GM18861 (cell line): ENCODE measurements at regions not wholly inside any gene's neighbourhood (a gene's known extent, or its start where the extent isn't known, plus 50 kb on each side); places are given as distances from the start of the nearest gene placed in this dataset.
"Not testable (repeated sequence)": the region's sequence is repeated elsewhere in the genome, so short reads cannot be mapped to it uniquely, and the experiment has no call there.

Experiments used
- ATAC-seq: cut with Tn5 transposase; IDR thresholded peaks from one replicate; pipeline ENCODE4 v1.9.1; 2021; ENCODE audit not compliant: unreplicated experiment

GRCh38 chr14:85892251-85892650 lies 362.3 kb downstream of the FLRT2 start:
- ATAC-seq: no peak

GRCh38 chr14:85883966-85884365 lies 354.0 kb downstream of the FLRT2 start:
- ATAC-seq: no peak

DNA sequence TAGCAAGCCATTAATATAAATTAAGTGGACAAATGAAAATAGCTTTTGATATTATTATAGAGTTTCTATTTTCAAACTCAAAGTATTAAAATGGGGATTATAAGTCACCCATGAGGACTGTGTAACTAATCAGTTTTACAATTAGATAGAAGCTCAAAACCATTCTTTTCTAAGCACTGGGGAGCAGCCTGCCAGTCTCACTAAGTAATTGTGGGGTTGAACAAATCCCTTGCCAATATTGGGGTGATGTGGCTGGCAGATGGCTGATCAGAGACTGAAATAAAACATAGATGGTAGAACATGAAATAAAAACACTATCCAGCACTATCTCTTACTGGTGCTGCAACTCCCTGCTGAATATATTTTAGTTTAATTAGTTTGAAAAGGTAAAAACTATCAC lies 353.2 kb downstream of the FLRT2 start:
- ATAC-seq: no peak

- no peak for ATAC-seq
These were observed 352.0 kb downstream of the FLRT2 start for GRCh38 chr14:85881935-85882334.

- ATAC-seq: no peak
These were observed 348.9 kb downstream of the FLRT2 start for GRCh38 chr14:85878874-85879273.

DNA sequence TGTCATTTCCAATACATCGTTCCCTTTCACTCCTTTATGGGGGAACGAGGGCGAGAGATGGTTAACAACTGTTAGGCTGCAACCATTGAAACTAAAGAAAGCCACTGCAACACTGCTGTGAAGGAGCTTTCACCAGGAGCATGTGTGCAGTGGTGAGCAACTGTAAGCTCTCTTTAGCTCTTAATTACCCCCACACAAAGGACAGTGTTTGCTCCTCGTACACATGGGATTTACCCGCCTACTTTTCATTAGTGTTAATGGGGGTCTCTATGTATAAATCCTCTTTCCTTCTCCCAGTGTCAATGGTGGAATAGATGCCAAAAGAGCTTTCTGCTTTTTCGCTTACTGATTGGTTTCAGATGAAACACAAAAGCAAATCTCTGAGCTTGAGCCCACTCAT lies 343.1 kb downstream of the FLRT2 start:
- ATAC-seq: no peak

- no peak for ATAC-seq
These were observed 337.5 kb downstream of the FLRT2 start for GRCh38 chr14:85867450-85867849.

GRCh38 chr14:85865701-85866100 lies 335.8 kb downstream of the FLRT2 start:
- ATAC-seq: no peak

DNA sequence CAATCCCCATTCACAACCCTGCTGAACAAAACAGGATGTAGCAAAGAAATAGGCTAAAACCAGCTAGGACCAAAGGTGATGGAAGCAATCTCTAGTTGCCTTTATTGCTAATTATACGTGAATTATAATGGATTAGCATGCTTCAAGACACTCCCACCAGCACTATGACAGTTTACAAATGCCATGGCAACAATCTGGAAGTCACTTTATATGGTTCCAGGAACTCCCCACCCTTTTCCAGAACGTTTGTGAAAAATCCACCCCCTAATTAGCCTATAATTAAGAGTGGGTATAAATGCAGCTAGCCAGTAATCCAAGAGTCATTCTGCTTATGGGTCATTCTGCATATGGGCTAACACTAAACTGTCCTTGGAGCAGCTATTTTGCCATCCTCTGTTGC lies 328.7 kb downstream of the FLRT2 start:
- ATAC-seq: no peak

DNA sequence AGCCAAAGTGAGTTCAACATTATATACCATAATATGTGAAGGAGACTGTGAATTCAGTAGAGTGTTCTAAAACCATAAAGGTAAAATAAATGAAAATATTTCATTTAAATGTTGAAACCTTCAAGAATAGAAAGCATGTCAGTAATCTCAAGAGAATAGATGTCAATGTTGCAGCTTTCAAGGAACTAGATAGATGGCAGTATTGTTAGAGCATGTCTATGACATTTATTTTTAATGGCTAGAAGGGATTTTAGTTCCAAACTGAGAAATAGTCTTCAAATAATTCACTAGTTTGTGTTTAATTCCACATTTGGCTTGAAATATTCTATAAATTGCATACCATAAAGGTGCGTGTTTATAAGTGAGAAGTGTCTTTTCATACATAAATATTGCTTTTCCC lies 326.5 kb downstream of the FLRT2 start:
- ATAC-seq: no peak

DNA sequence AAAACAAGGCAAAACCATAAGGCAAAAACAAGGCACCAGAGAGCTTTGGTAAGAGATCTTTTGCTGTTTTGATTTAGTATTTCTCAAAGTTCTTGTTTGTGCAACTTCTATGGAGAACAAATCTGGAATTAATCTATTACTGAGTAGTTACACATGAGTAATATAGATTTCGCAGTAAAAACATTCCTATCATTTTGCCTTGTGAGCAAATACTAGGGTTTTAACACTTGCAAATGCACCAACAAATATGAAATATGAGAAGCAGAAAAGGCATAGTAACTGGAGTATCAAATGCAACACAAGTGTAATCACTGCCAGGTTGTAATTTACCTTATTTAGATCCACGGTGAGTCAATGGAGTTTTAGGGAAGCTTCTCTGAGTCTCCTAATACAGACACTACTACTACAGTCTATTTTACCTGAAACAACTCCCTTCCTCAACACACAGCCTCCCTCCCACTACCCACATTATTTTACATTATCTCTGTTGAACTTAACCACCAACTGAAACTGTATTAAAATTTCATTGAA lies 324.1 kb downstream of the FLRT2 start:
- no peak for ATAC-seq

DNA sequence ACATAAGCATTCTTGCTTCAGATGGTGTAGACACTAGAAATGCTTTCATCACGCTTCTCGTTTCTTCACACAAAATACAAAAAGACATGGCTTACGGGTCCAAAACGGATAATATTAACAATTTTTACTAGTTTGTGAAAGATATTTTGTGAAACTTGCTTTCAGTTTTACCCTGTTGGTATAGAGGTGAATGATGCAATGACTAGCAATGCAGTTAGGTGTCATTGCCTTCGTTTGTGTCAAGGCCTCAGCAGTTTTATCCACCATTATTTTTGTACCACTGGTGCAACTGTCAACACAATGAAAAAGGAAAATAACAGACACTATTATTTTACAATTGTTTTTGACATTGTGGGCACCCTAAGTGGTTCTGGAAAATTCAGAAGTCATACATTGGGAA lies 323.0 kb downstream of the FLRT2 start:
- ATAC-seq: no peak

DNA sequence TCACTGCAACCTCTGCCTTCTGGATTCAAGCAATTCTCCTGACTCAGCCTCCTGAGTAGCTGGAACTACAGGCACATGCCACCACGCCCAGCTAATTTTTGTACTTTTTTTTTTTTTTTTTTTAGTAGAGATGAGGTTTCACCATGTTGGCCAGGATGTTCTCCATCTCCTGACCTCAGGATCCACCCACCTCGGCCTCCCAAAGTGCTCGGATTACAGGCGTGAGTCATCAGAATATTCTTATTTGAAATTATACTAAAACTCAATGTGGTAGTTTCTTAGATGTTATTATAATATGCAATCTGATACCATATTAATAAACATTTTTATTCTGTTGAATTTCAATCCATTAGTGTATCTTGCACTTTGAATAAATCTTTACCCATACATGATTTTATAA lies 322.2 kb downstream of the FLRT2 start:
- not testable (repeated sequence) for ATAC-seq

DNA sequence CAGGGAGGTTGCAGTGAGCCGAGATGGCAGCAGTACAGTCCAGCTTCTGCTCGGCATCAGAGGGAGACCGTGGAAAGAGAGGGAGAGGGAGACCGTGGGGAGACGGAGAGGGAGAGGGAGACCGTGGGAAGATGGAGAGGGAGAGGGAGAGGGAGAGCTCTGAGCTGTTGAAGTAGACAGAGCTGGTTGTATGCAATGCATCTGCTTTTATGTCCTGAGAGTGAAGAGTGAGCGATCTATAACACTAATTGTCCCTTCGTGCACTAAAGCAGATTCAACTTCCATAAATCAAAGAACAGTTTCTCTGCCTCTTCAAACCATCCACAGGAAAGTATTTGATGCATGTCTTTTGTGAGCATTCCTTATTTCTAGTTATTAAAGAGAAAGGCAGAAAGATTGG lies 300.6 kb downstream of the FLRT2 start:
- ATAC-seq: not testable (repeated sequence)

GRCh38 chr14:85829601-85830000 lies 299.7 kb downstream of the FLRT2 start:
- not testable (repeated sequence) for ATAC-seq

DNA sequence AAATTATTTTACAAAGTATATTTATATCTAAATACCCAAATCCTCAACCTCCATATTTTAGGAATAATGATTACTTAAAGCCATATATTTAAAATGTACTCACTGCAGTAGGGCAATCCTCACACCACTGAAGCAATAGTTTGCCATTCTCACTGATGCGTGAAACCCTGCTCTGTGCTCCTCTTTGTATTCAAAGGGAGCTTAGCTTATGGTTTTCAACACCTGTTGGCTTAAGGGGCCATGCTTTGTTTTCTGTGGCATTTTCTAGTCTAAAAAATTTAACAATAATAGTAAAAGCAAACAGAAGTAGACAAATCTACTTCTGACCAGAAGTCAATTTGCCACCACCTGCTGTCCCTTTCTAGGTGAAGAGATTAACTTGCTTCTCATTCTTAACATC lies 294.6 kb downstream of the FLRT2 start:
- no peak for ATAC-seq

DNA sequence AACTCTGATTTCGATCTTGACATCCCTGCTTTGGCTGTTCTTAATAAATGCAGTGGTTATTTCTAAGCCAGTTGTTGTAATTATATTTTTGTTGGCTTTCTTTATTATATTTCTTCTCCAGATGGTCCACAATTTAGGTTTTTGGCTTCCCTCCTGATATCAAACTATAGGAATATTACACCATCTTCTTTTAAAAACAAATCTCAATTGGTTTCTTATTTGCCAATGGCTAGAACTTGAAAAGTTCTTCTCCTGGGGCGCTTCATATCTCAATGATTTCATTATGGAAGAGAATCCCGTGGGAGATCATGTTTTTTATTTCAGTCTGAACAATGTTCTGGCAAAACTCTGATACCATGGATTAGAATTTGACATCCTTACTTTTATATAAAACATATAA lies 292.3 kb downstream of the FLRT2 start:
- no peak for ATAC-seq

GRCh38 chr14:85817430-85817829 lies 287.5 kb downstream of the FLRT2 start:
- no peak for ATAC-seq

DNA sequence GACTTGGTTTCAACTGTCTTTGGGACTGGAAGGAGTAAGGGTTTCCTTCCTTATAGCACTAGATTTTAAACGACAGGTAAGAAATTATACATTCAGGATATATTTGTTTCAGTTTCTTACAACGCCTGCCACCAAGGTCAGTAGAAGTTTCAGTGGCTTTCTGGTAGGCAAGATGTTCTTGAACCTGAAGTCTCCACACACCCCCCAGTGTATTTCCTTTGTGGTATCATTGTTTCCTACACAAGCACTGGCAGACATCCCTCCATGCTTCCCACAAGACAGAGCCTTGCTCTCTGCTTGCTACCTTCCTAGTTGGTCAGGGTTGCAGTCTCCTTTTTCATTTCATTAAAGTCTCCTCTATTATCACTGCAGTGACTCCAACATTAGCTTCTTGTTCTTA lies 283.1 kb downstream of the FLRT2 start:
- ATAC-seq: no peak

DNA sequence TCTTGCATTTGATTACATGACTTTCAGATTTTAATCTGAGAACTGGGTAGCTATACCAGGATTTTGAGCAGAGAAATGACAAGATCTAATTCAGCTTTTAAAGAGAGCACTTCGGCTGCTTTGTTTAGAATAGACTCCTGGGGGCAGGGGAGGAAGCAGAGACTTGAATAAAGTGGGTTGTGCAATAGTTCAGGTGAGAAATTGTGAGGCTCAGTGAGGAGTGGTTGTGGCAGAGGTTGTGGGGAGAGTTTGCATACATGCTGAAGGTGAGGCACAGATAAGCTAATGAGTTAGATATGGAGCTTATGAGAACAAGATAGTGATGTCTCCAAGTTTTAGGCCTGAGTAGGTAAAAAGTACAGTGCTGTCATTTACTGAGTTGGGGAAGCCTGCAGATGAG lies 281.4 kb downstream of the FLRT2 start:
- ATAC-seq: no peak

GRCh38 chr14:85799668-85800067 lies 269.7 kb downstream of the FLRT2 start:
- no peak for ATAC-seq

- ATAC-seq: no peak
These were observed 268.9 kb downstream of the FLRT2 start for GRCh38 chr14:85798856-85799255.

DNA sequence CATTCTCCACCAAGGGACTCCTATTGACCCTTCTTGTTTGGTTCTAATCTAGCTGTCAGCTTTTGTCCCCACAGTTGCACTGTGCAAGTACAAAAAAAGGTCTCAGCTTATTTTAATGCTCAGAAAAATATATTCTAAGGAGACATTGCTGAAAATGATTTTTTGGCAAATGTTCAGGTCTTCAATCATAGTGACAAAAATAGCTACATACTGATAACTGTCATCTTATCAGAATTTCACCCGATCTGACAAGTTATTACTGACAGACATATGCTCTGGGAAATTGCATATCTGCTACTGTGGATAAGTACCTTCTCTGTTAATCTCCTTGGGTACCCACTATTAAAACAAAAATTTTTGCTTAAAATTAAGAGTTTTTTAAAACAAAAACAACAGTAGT lies 263.6 kb downstream of the FLRT2 start:
- ATAC-seq: no peak

GRCh38 chr14:85789506-85789905 lies 259.6 kb downstream of the FLRT2 start:
- ATAC-seq: no peak
